Thyroid gland (tissue), 4 donors: ENCODE measurements at regions not wholly inside any gene's neighbourhood (a gene's known extent, or its start where the extent isn't known, plus 50 kb on each side); places are given as distances from the start of the nearest gene placed in this dataset.

Experiments used
- POLR2A ChIP-seq, 2 donors: fragments of 450-650 bp; IDR thresholded peaks; one replicate each; pipeline ENCODE4 v1.6.1; 2017; ENCODE audit warnings: antibody characterized with exemption in 2 of 2, mild to moderate bottlenecking in 2 of 2, moderate library complexity in 1 of 2
- TF ChIP-seq, protein P1 (sequence below), 6 experiments: fragments of 200-600 bp in 3 of 6; fragments of 450-650 bp in 3 of 6; sonication (generic) in 3 of 6; IDR thresholded peaks; one replicate each; pipeline ENCODE4 v1.5.1; 2016 to 2019; ENCODE audit warnings: antibody characterized with exemption in 6 of 6, mild to moderate bottlenecking in 2 of 6, inconsistent platforms in 1 of 6, moderate library complexity in 1 of 6

DNA sequence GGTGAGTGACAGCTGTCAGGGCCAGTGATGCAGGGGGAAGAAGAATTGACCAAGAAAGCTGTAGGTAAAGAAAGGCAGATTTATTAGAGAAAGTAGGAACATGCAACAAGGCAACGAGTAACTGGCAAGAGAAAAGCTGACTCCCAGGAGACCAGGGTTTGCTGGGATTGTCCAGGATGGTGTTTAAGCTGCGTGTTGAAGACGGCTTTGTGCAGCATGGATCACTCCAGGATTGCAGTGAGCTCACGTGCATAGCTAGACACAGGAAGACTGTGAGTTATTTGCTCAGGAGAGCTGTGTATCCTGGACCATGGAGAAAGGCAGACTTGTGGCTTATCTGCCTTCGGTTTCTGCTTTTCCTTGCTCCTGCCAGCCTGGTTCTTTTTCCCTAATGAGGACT, 87.6 kb downstream of the TTLL2 start:
- TF ChIP-seq, protein P1, sequence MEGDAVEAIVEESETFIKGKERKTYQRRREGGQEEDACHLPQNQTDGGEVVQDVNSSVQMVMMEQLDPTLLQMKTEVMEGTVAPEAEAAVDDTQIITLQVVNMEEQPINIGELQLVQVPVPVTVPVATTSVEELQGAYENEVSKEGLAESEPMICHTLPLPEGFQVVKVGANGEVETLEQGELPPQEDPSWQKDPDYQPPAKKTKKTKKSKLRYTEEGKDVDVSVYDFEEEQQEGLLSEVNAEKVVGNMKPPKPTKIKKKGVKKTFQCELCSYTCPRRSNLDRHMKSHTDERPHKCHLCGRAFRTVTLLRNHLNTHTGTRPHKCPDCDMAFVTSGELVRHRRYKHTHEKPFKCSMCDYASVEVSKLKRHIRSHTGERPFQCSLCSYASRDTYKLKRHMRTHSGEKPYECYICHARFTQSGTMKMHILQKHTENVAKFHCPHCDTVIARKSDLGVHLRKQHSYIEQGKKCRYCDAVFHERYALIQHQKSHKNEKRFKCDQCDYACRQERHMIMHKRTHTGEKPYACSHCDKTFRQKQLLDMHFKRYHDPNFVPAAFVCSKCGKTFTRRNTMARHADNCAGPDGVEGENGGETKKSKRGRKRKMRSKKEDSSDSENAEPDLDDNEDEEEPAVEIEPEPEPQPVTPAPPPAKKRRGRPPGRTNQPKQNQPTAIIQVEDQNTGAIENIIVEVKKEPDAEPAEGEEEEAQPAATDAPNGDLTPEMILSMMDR (IDR thresholded peaks at IDR 0.05), result no peak
- TF ChIP-seq POLR2A (IDR thresholded peaks at IDR 0.05), result no peak
